COR-L47 (cell line): ENCODE measurements at regions not wholly inside any gene's neighbourhood (a gene's known extent, or its start where the extent isn't known, plus 50 kb on each side); places are given as distances from the start of the nearest gene placed in this dataset.
"Not testable (repeated sequence)": the region's sequence is repeated elsewhere in the genome, so short reads cannot be mapped to it uniquely, and the experiment has no call there.

Experiments used
- DNase-seq: peaks from one replicate; lab custom pipeline; 2025; lab: John Stamatoyannopoulos, UW

DNA sequence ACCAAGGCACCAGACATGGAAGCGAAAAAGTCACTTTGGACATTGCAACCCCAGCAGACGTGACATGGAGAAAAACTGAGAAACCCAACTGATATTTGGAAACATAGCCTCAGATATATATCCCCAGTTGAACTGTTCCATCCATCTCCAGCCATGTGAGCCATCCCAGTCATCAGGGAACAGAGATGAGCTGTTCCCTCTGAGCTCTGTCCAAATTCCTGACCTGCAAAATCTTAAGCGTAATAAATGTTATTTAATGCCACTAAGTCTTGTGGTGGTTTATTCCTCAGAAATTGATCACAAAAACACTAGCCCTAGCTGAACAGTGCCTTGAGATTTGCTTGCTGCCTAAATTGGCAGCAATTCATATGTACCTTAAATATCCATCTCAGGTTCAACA is 182.8 kb downstream of the NRP2 start:
- no peak for DNase-seq

- DNase-seq = no peak
Measured at GRCh38 chr2:205864491-205864890, 182.2 kb downstream of the NRP2 start.

GRCh38 chr2:205862761-205863160 is 180.5 kb downstream of the NRP2 start:
- not testable (repeated sequence) for DNase-seq

- DNase-seq = no peak
Measured at GRCh38 chr2:205860885-205861284, 178.6 kb downstream of the NRP2 start.

DNA sequence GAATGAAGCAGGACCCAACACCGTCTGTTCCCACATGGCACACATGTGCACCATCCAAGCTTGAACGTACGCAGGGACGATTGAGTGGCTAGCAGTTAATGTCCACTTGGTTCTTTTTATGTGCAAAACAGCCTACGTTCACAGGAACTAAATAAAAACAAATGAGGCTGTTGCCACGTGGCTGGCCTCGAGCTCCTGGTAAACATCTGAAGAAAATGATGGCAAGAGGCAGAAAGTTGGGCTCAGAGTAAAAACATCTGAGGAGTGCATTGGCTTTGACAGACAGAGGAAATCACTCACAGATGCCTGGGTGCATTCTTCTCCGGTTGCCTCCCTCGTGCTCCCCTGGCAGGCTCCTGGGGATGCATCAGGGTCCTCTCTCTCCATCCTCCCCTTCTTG is 177.9 kb downstream of the NRP2 start:
- no peak for DNase-seq

DNA sequence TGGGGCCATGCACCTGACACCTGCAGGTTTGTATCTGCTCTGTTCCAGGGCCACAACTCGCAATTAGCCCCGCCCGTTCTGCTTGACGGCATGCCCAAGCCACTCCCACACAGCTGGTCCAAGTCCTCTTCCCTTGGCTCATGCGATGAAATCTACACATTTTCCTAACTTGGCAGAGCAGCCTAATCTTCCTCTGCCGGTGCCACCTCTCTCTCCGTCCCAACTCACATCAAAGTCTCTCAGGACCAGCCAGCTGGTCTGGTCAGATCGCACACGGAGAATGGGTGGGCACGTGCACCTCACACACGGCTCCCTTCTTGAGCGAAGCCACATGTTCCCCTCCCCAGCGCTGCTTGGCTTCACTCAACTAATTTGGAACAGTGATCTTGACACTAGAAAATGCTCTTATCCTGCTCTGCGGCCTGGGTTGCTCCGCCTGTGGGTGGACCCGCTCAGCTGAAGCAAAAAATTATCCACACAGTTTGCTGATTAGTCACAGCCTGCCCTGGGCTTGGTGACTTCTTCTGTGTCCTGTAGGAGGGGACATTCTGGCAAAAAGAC is 176.7 kb downstream of the NRP2 start:
- no peak for DNase-seq

- no peak for DNase-seq
Measured at GRCh38 chr2:205858275-205858674, 176.0 kb downstream of the NRP2 start.

GRCh38 chr2:205857520-205858237 is 175.4 kb downstream of the NRP2 start:
- DNase-seq = no peak

DNA sequence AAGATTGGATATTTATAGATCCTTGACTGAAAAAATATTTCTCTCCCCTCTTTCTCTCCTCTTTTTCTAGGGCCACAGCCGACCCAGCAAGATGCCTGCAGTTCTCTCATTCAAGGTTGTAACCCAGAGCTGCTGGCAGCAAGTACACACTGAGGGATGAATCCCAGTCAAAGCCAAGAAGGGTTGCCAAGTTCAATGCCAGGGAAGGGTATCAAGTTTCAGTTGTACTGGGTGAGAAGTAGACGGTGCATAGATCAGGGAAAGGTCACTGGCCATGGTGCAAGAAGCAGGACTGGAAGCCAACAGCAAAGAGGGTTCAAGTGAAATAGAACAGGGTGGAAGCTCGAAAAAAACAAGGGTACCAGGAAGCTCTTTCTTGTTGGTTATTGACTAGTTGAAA is 170.2 kb downstream of the NRP2 start:
- DNase-seq = no peak

- no peak for DNase-seq
Measured at GRCh38 chr2:205850611-205851010, 168.3 kb downstream of the NRP2 start.

GRCh38 chr2:205850132-205850531 is 167.8 kb downstream of the NRP2 start:
- DNase-seq = no peak

- DNase-seq = no peak
Measured at GRCh38 chr2:205849136-205849535, 166.8 kb downstream of the NRP2 start.

DNA sequence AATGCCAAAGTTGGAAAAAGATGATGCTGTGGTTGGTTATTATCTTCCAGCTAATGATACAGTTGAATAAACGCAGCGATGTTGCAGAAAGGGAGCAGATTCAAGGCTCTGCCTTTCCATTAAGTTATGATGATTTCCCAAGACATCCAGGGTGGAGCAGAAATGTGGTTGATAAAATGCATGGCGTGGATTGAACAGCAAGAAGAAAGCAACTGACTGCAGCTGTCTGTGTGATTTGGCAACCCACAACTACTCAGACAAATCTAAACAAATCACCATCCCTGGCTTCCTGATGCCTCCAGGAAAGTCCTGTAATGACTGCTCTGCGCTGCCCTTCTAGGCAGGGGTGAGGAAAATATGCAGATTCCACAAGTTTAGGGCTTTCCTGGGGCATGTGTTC is 166.3 kb downstream of the NRP2 start:
- DNase-seq = no peak
